ENCODE measurements at regions not wholly inside any gene's neighbourhood (a gene's known extent, or its start where the extent isn't known, plus 50 kb on each side); places are given as distances from the start of the nearest gene placed in this dataset.

DNA sequence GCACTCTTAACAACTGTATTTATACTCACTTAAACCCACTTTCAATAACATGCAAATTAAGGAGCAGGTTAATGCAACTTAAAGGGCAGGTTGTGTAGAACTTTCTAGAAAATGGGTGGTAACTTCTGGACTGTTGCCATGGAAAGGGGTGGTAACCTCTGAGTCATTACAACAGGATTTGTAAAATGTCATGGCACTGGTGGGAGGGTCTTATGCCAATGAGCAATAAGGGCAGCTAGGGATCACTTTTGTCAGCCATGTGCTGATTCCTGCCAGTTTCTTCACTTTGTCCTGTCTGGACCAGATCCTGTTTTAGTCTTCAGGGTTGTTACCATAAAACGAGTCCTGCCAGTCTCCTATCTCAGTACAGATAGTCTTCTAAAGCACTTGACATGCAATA is 560.5 kb upstream of the PTCHD4 start:
- Histone ChIP-seq H3K27ac (ENCODE audit: low read depth, low read length) (no peak overlapping the region), H3F3A (ENCODE audit: insufficient read depth) (no peaks in the 10 kb centered on the region), H3K9me3 (ENCODE audit: insufficient read depth, low read length) (no peaks in the 10 kb centered on the region), H3K9ac (ENCODE audit: low read length) (no peak overlapping the region), H3K4me3 (ENCODE audit: insufficient read depth, low read length, poor library complexity, severe bottlenecking) (no peak overlapping the region), H4K20me1 (ENCODE audit: low read depth, low read length) (no peaks in the 10 kb centered on the region), H3K9me2 (replicated peaks; ENCODE audit: insufficient read depth, low read length) (no peaks in the 10 kb centered on the region), H3K36me3 (ENCODE audit: low read length) (no peaks in the 10 kb centered on the region), H2AFZ (ENCODE audit: low read depth, low read length, severe bottlenecking) (no peak overlapping the region), H3K79me2 (ENCODE audit: insufficient read depth, low read length) (no peaks in the 10 kb centered on the region), H3K27me3 (ENCODE audit: low read length) (no peaks in the 10 kb centered on the region), H3K4me2 (ENCODE audit: low read depth, low read length, poor library complexity, severe bottlenecking) (no peak overlapping the region)
- TF ChIP-seq EZH2phosphoT487 (conservative IDR thresholded peaks at IDR 0.05; ENCODE audit: low read length): no peak
- TF ChIP-seq, protein P1, sequence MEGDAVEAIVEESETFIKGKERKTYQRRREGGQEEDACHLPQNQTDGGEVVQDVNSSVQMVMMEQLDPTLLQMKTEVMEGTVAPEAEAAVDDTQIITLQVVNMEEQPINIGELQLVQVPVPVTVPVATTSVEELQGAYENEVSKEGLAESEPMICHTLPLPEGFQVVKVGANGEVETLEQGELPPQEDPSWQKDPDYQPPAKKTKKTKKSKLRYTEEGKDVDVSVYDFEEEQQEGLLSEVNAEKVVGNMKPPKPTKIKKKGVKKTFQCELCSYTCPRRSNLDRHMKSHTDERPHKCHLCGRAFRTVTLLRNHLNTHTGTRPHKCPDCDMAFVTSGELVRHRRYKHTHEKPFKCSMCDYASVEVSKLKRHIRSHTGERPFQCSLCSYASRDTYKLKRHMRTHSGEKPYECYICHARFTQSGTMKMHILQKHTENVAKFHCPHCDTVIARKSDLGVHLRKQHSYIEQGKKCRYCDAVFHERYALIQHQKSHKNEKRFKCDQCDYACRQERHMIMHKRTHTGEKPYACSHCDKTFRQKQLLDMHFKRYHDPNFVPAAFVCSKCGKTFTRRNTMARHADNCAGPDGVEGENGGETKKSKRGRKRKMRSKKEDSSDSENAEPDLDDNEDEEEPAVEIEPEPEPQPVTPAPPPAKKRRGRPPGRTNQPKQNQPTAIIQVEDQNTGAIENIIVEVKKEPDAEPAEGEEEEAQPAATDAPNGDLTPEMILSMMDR (IDR thresholded peaks at IDR 0.05; ENCODE audit: insufficient read depth, low read length, poor library complexity, severe bottlenecking): no peak

DNA sequence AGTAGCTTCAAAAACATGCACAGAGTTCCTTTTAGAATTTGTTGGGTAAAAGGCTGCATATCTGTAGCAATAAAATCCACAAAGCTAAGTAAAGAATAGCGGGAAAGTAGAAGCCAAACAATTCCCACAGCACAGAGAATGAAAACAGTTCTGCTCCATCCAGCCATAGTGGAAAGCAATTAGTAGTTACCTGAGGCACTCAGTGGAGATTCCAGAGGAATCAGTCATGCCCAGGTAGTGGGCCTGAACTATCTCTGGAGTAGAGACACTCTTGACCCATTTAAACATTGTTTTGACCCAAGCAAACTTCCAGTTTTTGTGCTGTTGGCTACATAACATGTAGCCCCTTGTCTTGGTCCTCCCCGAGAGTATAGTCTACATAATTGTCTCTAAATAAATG is 559.5 kb upstream of the PTCHD4 start:
- H3K36me3 ChIP-seq (ENCODE audit: low read length): no peaks in the 10 kb centered on the region
- no peak overlapping the region for H3K27ac ChIP-seq (ENCODE audit: low read depth, low read length)
- no peaks in the 10 kb centered on the region for H3K9me3 ChIP-seq (ENCODE audit: insufficient read depth, low read length)
- no peak overlapping the region for H3K4me2 ChIP-seq (ENCODE audit: low read depth, low read length, poor library complexity, severe bottlenecking)
- no peak overlapping the region for H2AFZ ChIP-seq (ENCODE audit: low read depth, low read length, severe bottlenecking)
- H3K4me3 ChIP-seq (ENCODE audit: insufficient read depth, low read length, poor library complexity, severe bottlenecking): no peak overlapping the region
- no peaks in the 10 kb centered on the region for H3K27me3 ChIP-seq (ENCODE audit: low read length)
- no peak overlapping the region for H3K9ac ChIP-seq (ENCODE audit: low read length)
- no peaks in the 10 kb centered on the region for H4K20me1 ChIP-seq (ENCODE audit: low read depth, low read length)
- H3K9me2 ChIP-seq (replicated peaks; ENCODE audit: insufficient read depth, low read length): no peaks in the 10 kb centered on the region
- no peak for TF ChIP-seq EZH2phosphoT487 (conservative IDR thresholded peaks at IDR 0.05; ENCODE audit: low read length)
- TF ChIP-seq, protein P1 (IDR thresholded peaks at IDR 0.05; ENCODE audit: insufficient read depth, low read length, poor library complexity, severe bottlenecking): no peak
- no peaks in the 10 kb centered on the region for H3K79me2 ChIP-seq (ENCODE audit: insufficient read depth, low read length)
- H3F3A ChIP-seq (ENCODE audit: insufficient read depth): no peaks in the 10 kb centered on the region

DNA sequence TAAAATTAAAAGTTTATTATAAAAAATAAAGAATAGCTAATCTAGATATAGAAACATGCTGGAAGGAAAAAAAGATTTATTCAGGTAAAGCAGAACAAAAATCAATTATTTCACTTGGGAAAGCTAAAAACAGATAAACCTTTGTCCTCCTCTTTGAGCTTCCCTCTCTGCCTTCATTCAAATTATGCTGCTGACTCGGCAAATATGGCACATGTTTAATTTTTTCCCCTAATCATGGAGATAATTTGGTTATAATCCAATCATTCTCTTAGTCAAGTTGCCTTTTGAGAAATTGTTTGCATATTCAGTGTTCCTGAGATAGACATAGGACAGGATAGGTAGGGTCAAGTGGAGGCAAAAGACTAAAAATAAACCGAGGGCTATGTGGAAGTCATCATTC is 556.8 kb upstream of the PTCHD4 start:
- H3K9ac ChIP-seq (ENCODE audit: low read length): no peak overlapping the region
- no peak overlapping the region for H3K4me2 ChIP-seq (ENCODE audit: low read depth, low read length, poor library complexity, severe bottlenecking)
- no peak overlapping the region for H2AFZ ChIP-seq (ENCODE audit: low read depth, low read length, severe bottlenecking)

More for the DNA sequence above, 556.8 kb upstream of the PTCHD4 start:
- H3K36me3 ChIP-seq (ENCODE audit: low read length): no peaks in the 10 kb centered on the region
- no peaks in the 10 kb centered on the region for H3F3A ChIP-seq (ENCODE audit: insufficient read depth)
- no peaks in the 10 kb centered on the region for H3K79me2 ChIP-seq (ENCODE audit: insufficient read depth, low read length)
- no peaks in the 10 kb centered on the region for H3K27me3 ChIP-seq (ENCODE audit: low read length)
- no peak overlapping the region for H3K4me3 ChIP-seq (ENCODE audit: insufficient read depth, low read length, poor library complexity, severe bottlenecking)
- TF ChIP-seq, protein P1 (IDR thresholded peaks at IDR 0.05; ENCODE audit: insufficient read depth, low read length, poor library complexity, severe bottlenecking): no peak
- no peak for TF ChIP-seq EZH2phosphoT487 (conservative IDR thresholded peaks at IDR 0.05; ENCODE audit: low read length)
- no peaks in the 10 kb centered on the region for H3K9me3 ChIP-seq (ENCODE audit: insufficient read depth, low read length)
- no peaks in the 10 kb centered on the region for H3K9me2 ChIP-seq (replicated peaks; ENCODE audit: insufficient read depth, low read length)
- no peaks in the 10 kb centered on the region; the same call in 1 of the 2 replicates for H4K20me1 ChIP-seq (ENCODE audit: low read depth, low read length)
- H3K27ac ChIP-seq (ENCODE audit: low read depth, low read length): no peak overlapping the region
